Lower leg skin (tissue), 3 donors: ENCODE measurements at regions not wholly inside any gene's neighbourhood (a gene's known extent, or its start where the extent isn't known, plus 50 kb on each side); places are given as distances from the start of the nearest gene placed in this dataset.

Experiments
- CTCF ChIP-seq, 3 donors: fragments of 450-650 bp; IDR thresholded peaks; one replicate each; pipeline ENCODE4 v1.5.1; 2016; ENCODE audit warnings: antibody characterized with exemption in 3 of 3, mild to moderate bottlenecking in 3 of 3, moderate library complexity in 2 of 3
- POLR2A ChIP-seq, 2 donors: fragments of 450-650 bp; IDR thresholded peaks; one replicate each; pipeline ENCODE4 v1.6.1; 2016 to 2017; ENCODE audit warnings: antibody characterized with exemption in 2 of 2, mild to moderate bottlenecking in 1 of 2, moderate library complexity in 1 of 2

DNA sequence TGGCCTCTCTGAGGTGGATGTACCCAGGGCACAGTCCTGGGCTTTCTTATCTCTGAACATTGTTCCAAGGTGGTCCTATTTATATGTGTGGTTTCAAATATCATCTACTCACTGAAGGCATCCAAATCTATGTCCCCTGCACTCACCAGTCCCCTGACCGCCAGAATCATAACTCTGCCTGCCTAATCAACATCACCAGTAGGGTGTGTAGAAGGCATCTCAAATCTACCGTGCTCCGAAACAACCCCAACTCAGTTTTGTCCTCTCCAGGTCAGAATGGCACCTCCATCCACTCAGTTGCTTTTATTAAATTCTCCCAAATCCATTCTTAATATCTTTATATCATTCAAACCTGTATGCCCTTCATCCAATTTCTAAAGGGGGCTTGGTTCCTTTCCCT, 536.3 kb downstream of the GRIN2A start:
- TF ChIP-seq POLR2A (IDR thresholded peaks at IDR 0.05) = no peak
- TF ChIP-seq CTCF (IDR thresholded peaks at IDR 0.05) = no peak
